Colonic mucosa (tissue), 4 donors: ENCODE measurements at regions not wholly inside any gene's neighbourhood (a gene's known extent, or its start where the extent isn't known, plus 50 kb on each side); places are given as distances from the start of the nearest gene placed in this dataset.

Experiments
- DNase-seq: peaks from one replicate; pipeline ENCODE4 v3.0.0-alpha.2; 2020
- H3K27ac ChIP-seq: fragments of 200-600 bp; one replicate; pipeline ENCODE4 v1.8.0; 2021
- H3K27me3 ChIP-seq: fragments of 200-600 bp; one replicate; pipeline ENCODE4 v1.8.0; 2021
- H3K36me3 ChIP-seq: fragments of 200-600 bp; one replicate; pipeline ENCODE4 v1.8.0; 2021
- H3K4me1 ChIP-seq: fragments of 200-600 bp; one replicate; pipeline ENCODE4 v1.8.0; 2021; ENCODE audit warnings: mild to moderate bottlenecking
- H3K4me3 ChIP-seq: fragments of 200-600 bp; one replicate; pipeline ENCODE4 v1.8.0; 2021
- H3K9ac ChIP-seq, 2 donors: one replicate each; pipeline ENCODE4 v1.7.0; 2013; ENCODE audit warnings: control low read depth in 2 of 2, low read depth in 2 of 2, low read length in 2 of 2
- H3K9me3 ChIP-seq: fragments of 200-600 bp; one replicate; pipeline ENCODE4 v1.8.0; 2021
- intact Hi-C: fragments of 100-400 bp; cut with DNase I; formaldehyde crosslinking; loops from one replicate; pipeline ENCODE4 v1.14.1; 2022
- TF ChIP-seq, protein P1 (sequence below): fragments of 200-600 bp; IDR thresholded peaks from one replicate; pipeline ENCODE4 v1.8.0; 2022; ENCODE audit warnings: antibody characterized with exemption, mild to moderate bottlenecking
- donor health status: healthy.
- donor health status: DM: no; HTN: no; CAD: no.
- donor health status: DM: no; HTN: no; CAD: no.

GRCh38 chrX:122441451-122441850 is 742.6 kb upstream of the GRIA3 start:
- Histone ChIP-seq H3K4me1 (no peaks in the 10 kb centered on the region), H3K4me3 (no peak overlapping the region), H3K27ac (no peak overlapping the region), H3K27me3 (no peaks in the 10 kb centered on the region), H3K36me3 (no peaks in the 10 kb centered on the region), H3K9me3 (no peaks in the 10 kb centered on the region), H3K9ac (no peak overlapping the region)
- no peak for DNase-seq
- intact Hi-C loops: no loop called here
- TF ChIP-seq, protein P1, sequence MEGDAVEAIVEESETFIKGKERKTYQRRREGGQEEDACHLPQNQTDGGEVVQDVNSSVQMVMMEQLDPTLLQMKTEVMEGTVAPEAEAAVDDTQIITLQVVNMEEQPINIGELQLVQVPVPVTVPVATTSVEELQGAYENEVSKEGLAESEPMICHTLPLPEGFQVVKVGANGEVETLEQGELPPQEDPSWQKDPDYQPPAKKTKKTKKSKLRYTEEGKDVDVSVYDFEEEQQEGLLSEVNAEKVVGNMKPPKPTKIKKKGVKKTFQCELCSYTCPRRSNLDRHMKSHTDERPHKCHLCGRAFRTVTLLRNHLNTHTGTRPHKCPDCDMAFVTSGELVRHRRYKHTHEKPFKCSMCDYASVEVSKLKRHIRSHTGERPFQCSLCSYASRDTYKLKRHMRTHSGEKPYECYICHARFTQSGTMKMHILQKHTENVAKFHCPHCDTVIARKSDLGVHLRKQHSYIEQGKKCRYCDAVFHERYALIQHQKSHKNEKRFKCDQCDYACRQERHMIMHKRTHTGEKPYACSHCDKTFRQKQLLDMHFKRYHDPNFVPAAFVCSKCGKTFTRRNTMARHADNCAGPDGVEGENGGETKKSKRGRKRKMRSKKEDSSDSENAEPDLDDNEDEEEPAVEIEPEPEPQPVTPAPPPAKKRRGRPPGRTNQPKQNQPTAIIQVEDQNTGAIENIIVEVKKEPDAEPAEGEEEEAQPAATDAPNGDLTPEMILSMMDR: no peak

GRCh38 chrX:122445466-122445865 is 738.6 kb upstream of the GRIA3 start:
- no peak for DNase-seq

DNA sequence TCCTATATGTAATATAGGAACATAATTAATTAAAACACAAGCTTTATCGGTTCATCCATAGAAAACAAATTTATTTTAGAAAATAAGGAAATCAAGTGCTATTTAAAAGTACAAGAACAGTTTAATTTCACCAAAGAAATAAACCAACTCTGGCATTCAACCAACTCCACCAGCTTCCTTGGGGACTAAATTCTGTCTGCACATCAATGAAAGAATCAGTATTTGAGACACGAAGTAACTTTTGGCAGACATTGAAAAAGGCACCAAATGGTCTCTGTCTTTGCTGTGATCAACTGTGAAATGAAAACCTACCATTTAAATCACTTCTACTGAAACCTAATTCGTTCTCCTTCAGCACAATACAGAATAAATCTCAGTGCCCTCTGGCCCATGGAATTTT is 719.7 kb upstream of the GRIA3 start:
- H3K27ac ChIP-seq: no peak overlapping the region
- H3K27me3 ChIP-seq: no peaks in the 10 kb centered on the region
- TF ChIP-seq, protein P1: no peak
- no peak overlapping the region for H3K9ac ChIP-seq
- intact Hi-C loops: no loop called here
- H3K36me3 ChIP-seq: no peaks in the 10 kb centered on the region
- H3K4me3 ChIP-seq: no peak overlapping the region
- H3K9me3 ChIP-seq: no peaks in the 10 kb centered on the region
- no peaks in the 10 kb centered on the region for H3K4me1 ChIP-seq
- no peak for DNase-seq

More at GRCh38 chrX:122445466-122445865, 738.6 kb upstream of the GRIA3 start:
- no peak overlapping the region for H3K27ac ChIP-seq
- no peak overlapping the region for H3K9ac ChIP-seq
- intact Hi-C loops: no loop called here
- H3K4me3 ChIP-seq: no peak overlapping the region
- no peaks in the 10 kb centered on the region for H3K4me1 ChIP-seq
- TF ChIP-seq, protein P1: no peak
- H3K9me3 ChIP-seq: no peaks in the 10 kb centered on the region
- no peaks in the 10 kb centered on the region for H3K27me3 ChIP-seq
- no peaks in the 10 kb centered on the region for H3K36me3 ChIP-seq

GRCh38 chrX:122475306-122475705 is 708.8 kb upstream of the GRIA3 start:
- H3K27me3 ChIP-seq: no peaks in the 10 kb centered on the region
- TF ChIP-seq, protein P1: no peak
- DNase-seq: no peak
- intact Hi-C loops: no loop called here
- no peaks in the 10 kb centered on the region for H3K36me3 ChIP-seq
- H3K9ac ChIP-seq: no peak overlapping the region
- no peak overlapping the region for H3K27ac ChIP-seq
- no peaks in the 10 kb centered on the region for H3K9me3 ChIP-seq
- H3K4me1 ChIP-seq: no peaks in the 10 kb centered on the region
- H3K4me3 ChIP-seq: no peak overlapping the region

- TF ChIP-seq, protein P1: no peak
- DNase-seq: no peak
- intact Hi-C loops: no loop called here
- no peaks in the 10 kb centered on the region for H3K36me3 ChIP-seq
- no peak overlapping the region for H3K27ac ChIP-seq
- H3K9ac ChIP-seq: no peak overlapping the region
- no peak overlapping the region for H3K4me3 ChIP-seq
- H3K27me3 ChIP-seq: no peaks in the 10 kb centered on the region
- H3K4me1 ChIP-seq: no peaks in the 10 kb centered on the region
- H3K9me3 ChIP-seq: peaks cover 3% of the 10 kb centered on the region
Measured at GRCh38 chrX:122500556-122500955, 683.5 kb upstream of the GRIA3 start.

DNA sequence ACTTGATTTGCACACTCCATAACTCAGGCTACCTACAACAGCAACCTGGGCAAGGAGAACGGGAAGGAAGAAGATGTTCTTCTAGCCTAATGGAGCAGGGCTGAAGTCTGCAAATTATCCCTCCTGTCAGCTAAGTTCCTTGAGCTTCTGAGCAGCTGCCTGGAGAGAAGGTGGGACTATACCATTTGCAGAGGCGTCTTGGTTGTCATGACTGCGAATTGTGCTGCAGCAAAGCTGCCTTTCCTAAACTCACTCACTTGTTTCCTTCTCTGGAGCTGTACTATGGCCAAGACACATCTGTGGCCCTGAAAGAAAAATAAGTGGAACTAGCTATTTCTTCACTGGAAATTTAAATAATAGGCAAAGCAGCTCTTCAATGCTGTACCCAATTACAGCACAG is 682.4 kb upstream of the GRIA3 start:
- H3K27me3 ChIP-seq: no peaks in the 10 kb centered on the region
- no peak overlapping the region for H3K9ac ChIP-seq
- no peak for DNase-seq
- peaks cover 3% of the 10 kb centered on the region for H3K9me3 ChIP-seq
- intact Hi-C loops: no loop called here
- TF ChIP-seq, protein P1: no peak
- no peak overlapping the region for H3K27ac ChIP-seq
- H3K4me1 ChIP-seq: no peaks in the 10 kb centered on the region
- no peak overlapping the region for H3K4me3 ChIP-seq
- H3K36me3 ChIP-seq: no peaks in the 10 kb centered on the region
